ENCODE measurements at regions not wholly inside any gene's neighbourhood (a gene's known extent, or its start where the extent isn't known, plus 50 kb on each side); places are given as distances from the start of the nearest gene placed in this dataset.

- Mint-ChIP-seq H3K9me3 (no peaks in the 10 kb centered on the region), H3K36me3 (ENCODE audit: insufficient read depth) (no peaks in the 10 kb centered on the region), H3K27me3 (ENCODE audit: low read depth) (no peaks in the 10 kb centered on the region), H3K4me3 (no peak overlapping the region), H3K4me1 (ENCODE audit: low read depth) (no peaks in the 10 kb centered on the region)
- ATAC-seq (no peak), DNase-seq (no peak)
Measured at GRCh38 chr21:20522611-20523010, 475.6 kb upstream of the NCAM2 start.

GRCh38 chr21:20523191-20523590 is 475.0 kb upstream of the NCAM2 start:
- Mint-ChIP-seq H3K4me1 (ENCODE audit: low read depth) (no peaks in the 10 kb centered on the region), H3K9me3 (no peaks in the 10 kb centered on the region), H3K4me3 (no peak overlapping the region), H3K36me3 (ENCODE audit: insufficient read depth) (no peaks in the 10 kb centered on the region), H3K27me3 (ENCODE audit: low read depth) (no peaks in the 10 kb centered on the region)
- DNase-seq (no peak), ATAC-seq (no peak)

GRCh38 chr21:20527731-20528460 is 470.3 kb upstream of the NCAM2 start:
- H3K36me3 Mint-ChIP-seq (ENCODE audit: insufficient read depth) = no peaks in the 10 kb centered on the region
- no peaks in the 10 kb centered on the region for H3K27me3 Mint-ChIP-seq (ENCODE audit: low read depth)
- peaks cover 8% of the 10 kb centered on the region for H3K9me3 Mint-ChIP-seq
- DNase-seq (no peak), ATAC-seq (no peak)
- no peak overlapping the region for H3K4me3 Mint-ChIP-seq
- no peaks in the 10 kb centered on the region for H3K4me1 Mint-ChIP-seq (ENCODE audit: low read depth)

GRCh38 chr21:20537130-20537529 is 461.1 kb upstream of the NCAM2 start:
- Mint-ChIP-seq H3K27me3 (ENCODE audit: low read depth) (no peaks in the 10 kb centered on the region), H3K9me3 (peaks cover 7% of the 10 kb centered on the region), H3K4me3 (no peak overlapping the region), H3K4me1 (ENCODE audit: low read depth) (no peaks in the 10 kb centered on the region), H3K36me3 (ENCODE audit: insufficient read depth) (no peaks in the 10 kb centered on the region)
- ATAC-seq (no peak), DNase-seq (no peak)

GRCh38 chr21:20538039-20538658 is 460.1 kb upstream of the NCAM2 start:
- DNase-seq = no peak
- no peak for ATAC-seq
- Mint-ChIP-seq H3K9me3 (peaks cover 3% of the 10 kb centered on the region), H3K4me3 (no peak overlapping the region), H3K27me3 (ENCODE audit: low read depth) (no peaks in the 10 kb centered on the region), H3K4me1 (ENCODE audit: low read depth) (no peaks in the 10 kb centered on the region), H3K36me3 (ENCODE audit: insufficient read depth) (no peaks in the 10 kb centered on the region)

- H3K27me3 Mint-ChIP-seq (ENCODE audit: low read depth) = no peaks in the 10 kb centered on the region
- DNase-seq (no peak), ATAC-seq (no peak)
- H3K36me3 Mint-ChIP-seq (ENCODE audit: insufficient read depth) = no peaks in the 10 kb centered on the region
- H3K4me3 Mint-ChIP-seq = no peak overlapping the region
- peaks cover 11% of the 10 kb centered on the region for H3K9me3 Mint-ChIP-seq
- H3K4me1 Mint-ChIP-seq (ENCODE audit: low read depth) = no peaks in the 10 kb centered on the region
Measured at GRCh38 chr21:20545454-20545853, 452.8 kb upstream of the NCAM2 start.

GRCh38 chr21:20551939-20552338 is 446.3 kb upstream of the NCAM2 start:
- Mint-ChIP-seq H3K36me3 (ENCODE audit: insufficient read depth) (no peaks in the 10 kb centered on the region), H3K4me3 (no peak overlapping the region), H3K27me3 (ENCODE audit: low read depth) (no peaks in the 10 kb centered on the region), H3K9me3 (peaks cover 14% of the 10 kb centered on the region), H3K4me1 (ENCODE audit: low read depth) (no peaks in the 10 kb centered on the region)
- ATAC-seq (no peak), DNase-seq (no peak)

GRCh38 chr21:20554785-20555184 is 443.4 kb upstream of the NCAM2 start:
- H3K27me3 Mint-ChIP-seq (ENCODE audit: low read depth) = no peaks in the 10 kb centered on the region
- DNase-seq (no peak), ATAC-seq (no peak)
- H3K4me1 Mint-ChIP-seq (ENCODE audit: low read depth) = no peaks in the 10 kb centered on the region
- no peak overlapping the region for H3K4me3 Mint-ChIP-seq
- no peaks in the 10 kb centered on the region for H3K36me3 Mint-ChIP-seq (ENCODE audit: insufficient read depth)
- peaks cover 9% of the 10 kb centered on the region for H3K9me3 Mint-ChIP-seq

GRCh38 chr21:20570824-20571232 is 427.4 kb upstream of the NCAM2 start:
- H3K36me3 Mint-ChIP-seq (ENCODE audit: insufficient read depth) = no peaks in the 10 kb centered on the region
- no peak overlapping the region for H3K4me3 Mint-ChIP-seq
- ATAC-seq (no peak), DNase-seq (no peak)
- peaks cover 7% of the 10 kb centered on the region for H3K9me3 Mint-ChIP-seq
- H3K27me3 Mint-ChIP-seq (ENCODE audit: low read depth) = no peaks in the 10 kb centered on the region
- no peaks in the 10 kb centered on the region for H3K4me1 Mint-ChIP-seq (ENCODE audit: low read depth)

- H3K4me1 Mint-ChIP-seq (ENCODE audit: low read depth) = no peaks in the 10 kb centered on the region
- H3K4me3 Mint-ChIP-seq = no peak overlapping the region
- ATAC-seq (no peak), DNase-seq (no peak)
- H3K36me3 Mint-ChIP-seq (ENCODE audit: insufficient read depth) = no peaks in the 10 kb centered on the region
- no peaks in the 10 kb centered on the region for H3K27me3 Mint-ChIP-seq (ENCODE audit: low read depth)
- peaks cover 7% of the 10 kb centered on the region for H3K9me3 Mint-ChIP-seq
Measured at GRCh38 chr21:20572582-20572981, 425.6 kb upstream of the NCAM2 start.

GRCh38 chr21:20581361-20581760 is 416.8 kb upstream of the NCAM2 start:
- DNase-seq = no peak
- Mint-ChIP-seq H3K27me3 (ENCODE audit: low read depth) (no peaks in the 10 kb centered on the region), H3K4me3 (no peak overlapping the region), H3K36me3 (ENCODE audit: insufficient read depth) (no peaks in the 10 kb centered on the region), H3K9me3 (peaks cover 5% of the 10 kb centered on the region), H3K4me1 (ENCODE audit: low read depth) (no peaks in the 10 kb centered on the region)
- no peak for ATAC-seq

- Mint-ChIP-seq H3K36me3 (ENCODE audit: insufficient read depth) (no peaks in the 10 kb centered on the region), H3K9me3 (peaks cover 8% of the 10 kb centered on the region), H3K4me3 (no peak overlapping the region), H3K27me3 (ENCODE audit: low read depth) (no peaks in the 10 kb centered on the region), H3K4me1 (ENCODE audit: low read depth) (no peaks in the 10 kb centered on the region)
- DNase-seq = no peak
- ATAC-seq = no peak
Measured at GRCh38 chr21:20591284-20591683, 406.9 kb upstream of the NCAM2 start.

- ATAC-seq (no peak), DNase-seq (no peak)
- H3K36me3 Mint-ChIP-seq (ENCODE audit: insufficient read depth) = no peaks in the 10 kb centered on the region
- peaks cover 8% of the 10 kb centered on the region for H3K9me3 Mint-ChIP-seq
- H3K27me3 Mint-ChIP-seq (ENCODE audit: low read depth) = no peaks in the 10 kb centered on the region
- H3K4me1 Mint-ChIP-seq (ENCODE audit: low read depth) = no peaks in the 10 kb centered on the region
- H3K4me3 Mint-ChIP-seq = no peak overlapping the region
Measured at GRCh38 chr21:20592463-20592862, 405.7 kb upstream of the NCAM2 start.

GRCh38 chr21:20603236-20603635 is 395.0 kb upstream of the NCAM2 start:
- H3K4me3 Mint-ChIP-seq = no peak overlapping the region
- no peak for ATAC-seq

GRCh38 chr21:20611008-20611407 is 387.2 kb upstream of the NCAM2 start:
- H3K4me3 Mint-ChIP-seq = no peak overlapping the region
- no peaks in the 10 kb centered on the region for H3K36me3 Mint-ChIP-seq (ENCODE audit: insufficient read depth)
- H3K9me3 Mint-ChIP-seq = peaks cover 23% of the 10 kb centered on the region
- ATAC-seq (no peak), DNase-seq (no peak)
- no peaks in the 10 kb centered on the region for H3K27me3 Mint-ChIP-seq (ENCODE audit: low read depth)
- no peaks in the 10 kb centered on the region for H3K4me1 Mint-ChIP-seq (ENCODE audit: low read depth)

More at GRCh38 chr21:20603236-20603635, 395.0 kb upstream of the NCAM2 start:
- Mint-ChIP-seq H3K4me1 (ENCODE audit: low read depth) (no peaks in the 10 kb centered on the region), H3K27me3 (ENCODE audit: low read depth) (no peaks in the 10 kb centered on the region), H3K36me3 (ENCODE audit: insufficient read depth) (no peaks in the 10 kb centered on the region), H3K9me3 (peaks cover 20% of the 10 kb centered on the region)
- no peak for DNase-seq

Measured in activated T-cell treated with anti-CD3 and anti-CD28 coated beads, Interleukin-2, amount 50 U/mL, for 4 hours (primary cell).